Daoy (cell line): ENCODE measurements at regions not wholly inside any gene's neighbourhood (a gene's known extent, or its start where the extent isn't known, plus 50 kb on each side); places are given as distances from the start of the nearest gene placed in this dataset.
"Not testable (repeated sequence)": the region's sequence is repeated elsewhere in the genome, so short reads cannot be mapped to it uniquely, and the experiment has no call there.

ENCODE experiments used
- DNase-seq: peaks from one replicate; pipeline ENCODE4 v3.0.0-alpha.2; 2015; ENCODE audit warnings: low read depth

DNA sequence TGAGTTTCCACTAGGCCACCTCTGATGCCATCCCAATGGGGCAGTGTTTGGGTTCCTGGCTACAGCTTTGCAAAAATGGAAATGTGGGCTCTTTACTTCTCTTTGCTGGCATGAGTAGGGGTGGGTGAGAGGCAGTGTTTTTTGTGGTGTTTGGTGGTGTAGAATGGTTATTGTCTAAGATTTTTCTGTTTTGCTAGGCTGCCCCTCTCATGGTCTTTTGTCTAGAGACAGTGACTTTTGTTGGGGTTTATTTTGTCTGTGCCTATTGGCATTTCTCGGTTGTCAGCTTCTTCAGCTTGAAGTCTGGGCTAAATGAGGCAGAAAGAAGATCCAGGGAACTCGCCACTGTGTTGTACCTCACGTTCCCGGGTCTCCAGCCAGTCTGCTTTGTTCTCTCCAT, 112.1 kb downstream of the CENPF start:
- no peak for DNase-seq

DNA sequence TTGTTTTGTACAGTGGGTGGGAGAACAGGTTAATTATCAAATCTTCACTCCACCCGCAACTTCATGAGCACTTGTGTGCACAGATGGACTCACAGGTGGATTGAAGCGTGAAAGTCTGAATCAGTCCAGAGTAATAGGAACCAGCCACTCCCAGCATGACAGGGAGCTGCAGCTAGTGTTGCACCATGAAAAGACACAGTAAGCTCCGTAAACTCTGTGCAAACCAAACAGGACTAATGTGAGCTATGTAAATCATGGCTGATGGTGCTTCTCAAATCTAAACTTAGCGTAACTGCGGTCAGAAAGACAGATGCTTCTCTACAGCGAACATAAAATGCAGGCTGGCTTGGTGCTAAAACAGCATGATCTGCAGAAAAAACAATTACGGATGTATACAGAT, 114.4 kb downstream of the CENPF start:
- DNase-seq = no peak

DNA sequence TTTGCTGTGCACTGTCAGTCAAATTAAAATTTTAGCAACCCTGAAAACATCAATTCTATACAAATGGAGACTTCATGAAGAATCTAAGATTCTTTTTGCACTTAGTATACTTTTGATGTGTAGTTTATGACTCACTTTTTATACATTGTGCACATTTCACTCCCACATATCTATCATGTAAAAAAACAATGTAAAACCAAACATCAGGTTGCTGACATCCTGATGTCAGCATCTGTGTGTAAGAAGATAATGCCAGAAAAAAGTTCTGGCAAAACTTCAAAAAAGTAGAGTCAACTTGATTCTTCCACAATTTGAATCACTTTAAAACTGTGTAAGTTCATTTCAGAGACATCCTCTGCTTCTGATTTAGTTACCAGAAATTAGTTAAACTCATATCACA, 115.7 kb downstream of the CENPF start:
- no peak for DNase-seq

DNA sequence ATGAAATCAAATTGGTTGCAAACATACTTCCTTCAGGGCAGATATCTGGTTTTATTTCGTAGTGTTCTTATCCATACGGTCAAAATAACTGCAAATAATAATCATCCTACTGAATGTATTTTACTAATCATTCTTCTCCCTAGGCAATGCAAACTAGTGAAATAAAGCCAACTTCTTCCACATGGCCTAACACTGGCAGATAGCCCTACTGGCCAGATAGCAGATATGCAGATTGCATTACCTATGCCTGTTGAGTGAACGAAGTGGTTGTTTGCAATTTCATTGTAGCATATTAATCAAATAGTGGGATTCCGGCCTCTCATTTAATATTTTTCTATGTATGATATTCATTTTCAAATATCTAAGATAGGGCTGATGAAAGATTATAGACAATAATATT, 116.2 kb downstream of the CENPF start:
- DNase-seq = no peak

DNA sequence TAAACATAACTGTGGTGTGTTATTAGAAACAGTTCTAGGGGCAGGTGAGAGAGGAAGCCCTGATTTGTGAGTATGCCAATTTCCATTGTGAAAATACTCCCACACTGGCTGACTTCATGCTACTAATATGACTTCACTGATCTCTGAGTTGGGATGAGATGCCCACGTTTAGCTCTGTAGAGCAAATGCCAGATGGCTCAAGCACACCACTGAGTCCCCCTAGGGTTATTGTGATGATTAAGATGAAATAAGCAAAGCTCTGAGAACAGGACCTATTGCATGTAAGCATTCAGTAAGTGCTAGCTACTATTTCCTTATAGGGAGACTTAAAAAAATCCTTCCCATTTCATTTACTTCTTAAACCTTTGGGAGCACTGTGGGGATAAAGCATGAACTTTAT, 117.6 kb downstream of the CENPF start:
- peak; percentile 11 for DNase-seq

DNA sequence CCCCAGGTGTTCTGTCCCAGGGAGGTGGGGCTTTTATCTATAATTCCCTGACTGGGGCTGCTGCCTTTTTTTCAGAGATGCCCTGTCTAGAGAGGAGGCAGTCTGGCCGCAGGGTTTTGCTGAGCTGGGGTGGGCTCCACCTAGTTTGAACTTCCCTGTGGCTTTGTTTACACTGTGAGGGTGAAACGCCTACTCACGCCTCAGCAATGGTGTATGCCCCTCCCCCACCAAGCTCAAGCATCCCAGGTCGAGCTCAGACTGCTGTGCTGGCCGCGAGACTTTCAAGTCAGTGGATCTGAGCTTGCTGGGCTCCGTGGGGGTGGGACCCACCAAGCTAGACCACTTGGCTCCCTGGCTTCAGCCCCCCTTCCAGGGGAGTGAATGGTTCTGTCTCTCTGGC, 124.3 kb downstream of the CENPF start:
- DNase-seq = peak; percentile 25

DNA sequence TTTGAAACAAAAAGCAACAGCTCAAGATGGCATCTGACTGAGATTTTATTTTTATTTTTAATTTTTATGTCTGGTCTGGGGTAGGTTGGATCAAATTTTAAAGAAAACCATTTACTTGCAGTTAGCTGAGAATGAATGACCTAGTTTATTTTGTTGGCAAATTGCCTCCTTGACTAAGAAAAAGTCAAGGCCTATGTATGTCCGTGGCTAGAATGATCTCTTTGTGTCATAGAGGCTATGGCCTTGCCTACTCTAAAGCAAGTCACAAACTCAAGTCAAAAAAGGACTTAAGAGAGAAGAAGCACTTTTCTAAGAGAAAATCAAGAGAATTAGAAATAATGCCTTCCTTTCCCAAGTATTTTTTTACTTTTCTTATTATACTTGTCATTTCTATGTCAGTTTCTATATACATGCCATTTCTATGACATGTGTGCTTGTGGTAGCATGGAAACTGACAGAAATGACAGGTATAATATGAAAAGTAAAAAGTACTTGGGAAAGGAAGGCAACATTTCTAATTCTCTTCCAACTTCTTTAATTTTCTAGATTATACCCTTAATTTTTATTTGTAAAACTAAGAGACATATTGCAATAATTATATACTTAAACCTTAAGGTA, 136.7 kb downstream of the CENPF start:
- no peak for DNase-seq

DNA sequence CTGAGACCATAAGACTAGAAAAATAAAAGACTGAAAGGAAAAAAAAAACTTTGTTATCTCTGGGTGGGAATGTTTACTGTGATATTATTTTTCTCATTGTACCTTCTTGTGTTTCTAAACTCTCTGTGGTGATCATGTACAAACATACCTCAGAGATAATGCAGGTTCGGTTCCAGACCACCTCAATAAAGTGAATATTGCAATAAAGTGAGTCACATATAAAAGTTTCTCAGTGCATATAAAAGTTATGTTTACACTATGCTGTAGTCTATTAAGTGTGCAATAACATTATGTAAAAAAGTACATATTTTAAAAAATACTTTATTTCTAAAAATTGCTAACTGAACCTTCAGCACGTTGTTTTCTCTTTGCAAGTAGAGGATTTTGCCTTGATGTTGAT, 137.5 kb downstream of the CENPF start:
- DNase-seq = no peak

DNA sequence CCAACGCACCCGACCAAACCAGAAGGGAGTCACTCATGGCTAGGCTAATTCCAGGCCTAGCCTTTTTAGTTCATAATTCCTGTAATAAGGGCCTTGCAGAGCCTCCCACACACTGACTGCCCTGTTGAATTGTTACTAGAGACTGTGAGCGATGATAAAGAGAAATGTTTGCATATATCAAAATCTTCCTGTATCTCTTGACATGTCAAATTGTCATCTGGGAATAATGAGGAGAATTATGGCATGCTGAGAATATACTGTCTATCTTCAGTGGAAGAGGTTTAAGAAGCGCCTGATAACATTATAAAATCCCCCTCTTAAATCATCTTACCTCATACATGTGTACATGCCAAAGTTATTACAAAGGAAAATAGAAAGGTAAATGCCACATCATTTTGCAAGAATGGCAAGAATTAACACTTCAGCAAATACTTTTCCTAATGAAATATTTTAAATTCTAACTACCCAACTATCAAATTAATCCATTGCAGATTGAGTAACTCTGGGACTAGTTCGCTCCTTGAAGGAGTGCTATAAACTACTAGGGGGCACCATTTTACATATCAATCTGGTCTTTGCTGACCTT, 144.1 kb downstream of the CENPF start:
- no peak for DNase-seq

DNA sequence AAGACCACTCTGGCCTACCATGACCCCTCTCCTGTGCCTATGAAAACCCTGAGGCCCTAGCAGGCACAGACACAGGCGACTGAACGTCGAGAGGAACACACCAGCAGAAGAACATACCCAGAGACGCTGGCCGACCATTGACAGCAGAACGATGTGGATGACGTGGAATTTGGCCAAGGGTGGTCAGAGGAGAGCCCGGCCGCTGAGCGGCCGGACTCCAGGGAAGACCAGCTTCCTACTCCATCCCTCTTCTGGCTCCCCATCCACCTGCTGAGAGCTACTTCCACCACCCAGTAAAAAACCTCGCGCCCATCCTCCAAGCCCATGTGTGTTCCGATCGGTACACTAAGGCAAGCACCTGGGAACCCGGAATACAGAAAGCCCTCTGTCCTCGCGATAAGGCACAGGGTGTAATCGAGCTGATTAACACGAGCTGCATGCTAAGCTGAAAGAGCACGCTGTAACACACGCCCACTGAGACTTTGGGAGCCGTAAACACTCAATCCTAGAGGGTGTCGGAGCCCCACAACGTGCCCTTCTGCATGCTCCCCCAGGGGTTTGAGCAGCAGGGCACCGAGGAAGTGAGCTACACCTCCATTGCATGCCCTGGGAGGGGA, 150.3 kb downstream of the CENPF start:
- DNase-seq = peak; percentile 17

DNA sequence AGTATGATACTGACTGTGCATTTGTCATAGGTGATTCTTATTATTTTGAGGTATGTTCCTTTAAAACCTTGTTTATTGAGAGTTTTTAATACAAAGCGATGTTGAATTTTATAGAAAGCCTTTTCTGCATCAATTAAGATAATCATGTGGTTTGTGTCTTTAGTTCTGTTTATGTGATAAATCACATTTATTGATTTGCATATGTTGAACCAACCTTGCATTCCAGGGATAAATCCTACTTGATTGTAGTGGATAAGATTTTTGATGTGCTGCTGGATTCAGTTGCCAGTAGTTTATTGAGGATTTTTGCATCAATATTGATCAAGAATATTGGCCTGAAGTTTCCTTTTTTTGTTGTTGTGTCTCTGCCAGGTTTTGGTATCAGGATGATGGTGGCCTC, 158.0 kb downstream of the CENPF start:
- DNase-seq = no peak

DNA sequence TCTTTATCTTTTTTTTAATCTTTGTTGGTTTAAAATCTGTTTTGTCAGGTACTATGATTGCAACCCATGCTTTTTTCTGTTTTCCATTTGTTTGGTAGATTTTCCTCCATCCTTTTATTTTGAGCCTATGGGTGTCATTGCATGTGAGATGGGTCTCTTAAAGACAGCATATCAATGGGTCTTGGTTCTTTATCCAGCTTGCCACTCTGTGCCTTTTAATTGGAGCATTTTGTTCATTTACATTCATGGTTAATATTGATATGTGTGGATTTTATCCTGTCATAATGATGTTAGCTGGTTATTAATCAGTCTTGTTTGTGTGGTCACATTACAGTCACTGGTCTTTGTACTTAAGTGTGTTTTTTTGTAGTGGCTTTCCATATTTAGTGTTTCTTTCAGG, 159.9 kb downstream of the CENPF start:
- DNase-seq = no peak

DNA sequence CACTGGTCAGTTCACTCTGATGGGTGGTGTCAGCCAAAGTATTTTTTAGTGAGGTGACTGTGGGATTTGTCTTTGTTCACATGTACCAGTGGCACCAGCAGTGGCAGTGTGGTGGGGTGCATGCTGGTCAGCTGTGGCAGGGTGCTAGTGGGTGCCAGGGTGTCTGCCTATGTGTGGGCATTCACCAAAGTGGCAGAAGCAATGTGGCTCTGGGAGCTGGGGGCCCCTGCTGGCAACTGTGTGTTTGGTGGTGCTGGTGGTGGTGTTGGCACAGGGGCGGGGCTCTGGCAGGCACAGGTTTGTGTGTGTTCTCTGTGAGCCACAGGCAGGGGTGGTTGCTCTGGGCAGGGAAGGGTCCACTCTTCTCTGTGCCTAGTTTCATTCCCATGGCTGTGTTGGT, 161.5 kb downstream of the CENPF start:
- no peak for DNase-seq

DNA sequence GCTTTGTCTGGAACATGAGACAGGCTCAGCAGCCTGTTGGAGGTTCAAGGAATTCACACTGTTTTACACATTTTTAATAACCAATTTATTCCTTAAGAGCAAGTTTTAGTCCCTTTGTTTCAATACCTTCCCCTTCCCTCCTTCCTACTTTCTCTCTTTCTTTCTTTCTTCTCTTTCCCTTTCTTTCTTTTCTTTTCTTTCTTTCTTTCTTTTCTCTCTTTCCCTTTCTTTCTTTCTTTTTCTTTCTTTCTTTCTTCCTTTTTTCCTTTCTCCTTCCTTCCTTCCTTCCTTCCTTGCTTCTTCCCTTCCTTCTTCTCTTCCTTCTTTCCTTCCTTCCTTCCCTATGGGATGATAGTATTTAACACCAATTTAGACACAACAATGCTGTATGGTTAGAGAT, 164.2 kb downstream of the CENPF start:
- no peak for DNase-seq

DNA sequence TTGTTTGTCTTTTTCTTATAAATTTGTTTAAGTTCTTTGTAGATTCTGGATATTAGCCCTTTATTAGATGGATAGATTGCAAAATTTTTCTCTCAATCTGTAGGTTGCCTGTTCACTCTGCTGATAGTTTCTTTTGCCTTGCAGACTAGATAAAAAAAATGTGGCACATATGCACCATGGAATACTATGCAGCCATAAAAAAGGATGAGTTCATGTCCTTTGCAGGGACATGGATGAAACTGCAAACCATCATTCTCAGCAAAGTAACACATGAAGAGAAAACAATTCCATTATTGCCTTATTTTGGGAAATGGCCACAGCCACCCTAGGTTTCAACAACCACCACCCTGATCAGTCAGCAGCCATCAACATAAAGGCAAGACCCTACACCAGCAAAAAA, 166.7 kb downstream of the CENPF start:
- not testable (repeated sequence) for DNase-seq

DNA sequence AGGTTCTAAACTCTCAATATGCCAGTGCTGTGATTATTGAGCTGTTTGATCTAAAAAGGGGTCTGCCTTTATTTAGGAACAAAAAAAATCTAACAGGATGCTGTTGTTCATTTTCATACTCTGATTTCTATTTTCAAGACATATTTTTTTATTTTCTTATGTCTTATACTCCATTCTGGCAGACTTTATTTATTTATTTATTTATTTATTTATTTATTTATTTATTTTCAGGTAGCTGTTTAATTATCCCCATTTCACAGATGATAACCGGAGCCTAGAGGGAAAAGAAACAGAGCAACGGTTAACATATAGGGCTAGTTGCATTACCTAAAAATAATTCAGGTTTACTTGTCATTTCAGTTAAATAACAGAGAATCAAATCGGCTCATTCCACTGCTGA, 174.4 kb downstream of the CENPF start:
- DNase-seq = no peak

DNA sequence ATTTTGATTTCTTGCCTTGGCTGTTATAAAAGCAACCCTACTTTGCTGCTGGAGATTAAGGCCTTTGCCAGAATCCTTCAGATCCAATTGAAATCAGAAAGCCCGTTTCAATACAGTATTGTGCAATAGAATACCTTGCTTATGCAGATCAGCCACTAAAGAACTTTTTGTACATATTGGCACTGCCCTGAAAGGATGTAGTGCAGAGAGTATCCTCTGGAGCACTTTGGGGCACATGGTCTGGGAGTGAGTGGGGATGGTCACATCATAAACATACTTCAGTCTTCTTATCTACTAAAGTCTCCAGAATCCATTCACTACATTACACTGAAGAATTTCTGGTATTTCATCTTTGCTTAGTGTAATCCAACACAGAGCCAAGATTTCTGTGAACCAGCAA, 189.0 kb downstream of the CENPF start:
- DNase-seq = no peak

DNA sequence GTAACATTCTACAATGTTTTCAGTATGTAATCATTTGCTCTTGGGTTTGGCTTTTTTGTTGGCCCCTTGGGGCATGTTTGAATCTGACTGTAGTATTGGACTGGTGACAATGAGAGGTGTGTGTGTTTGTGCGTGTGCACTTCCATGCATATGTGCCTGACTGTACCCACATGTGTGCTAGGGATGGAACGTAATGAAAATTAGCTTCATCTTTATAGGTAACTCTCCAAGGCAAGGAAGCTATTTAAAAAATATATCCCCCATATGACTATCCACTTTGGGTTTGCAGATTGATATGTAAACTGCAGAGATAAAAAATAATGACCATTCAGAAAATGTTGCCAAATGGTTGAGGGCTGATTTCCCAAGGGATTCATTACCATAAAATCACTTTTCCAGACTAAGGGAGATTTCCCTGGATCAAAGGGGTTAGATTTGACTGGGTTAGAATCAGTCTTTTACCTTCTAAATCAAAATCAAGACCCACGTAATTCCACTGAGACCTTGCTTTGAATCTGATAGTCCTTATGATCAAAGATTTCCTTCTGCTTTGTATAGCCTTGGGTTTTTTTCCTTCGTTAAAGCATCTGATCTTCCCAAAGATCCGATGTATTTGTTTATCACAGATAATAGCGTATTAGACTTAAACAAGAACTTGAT, 189.7 kb downstream of the CENPF start:
- DNase-seq = no peak

DNA sequence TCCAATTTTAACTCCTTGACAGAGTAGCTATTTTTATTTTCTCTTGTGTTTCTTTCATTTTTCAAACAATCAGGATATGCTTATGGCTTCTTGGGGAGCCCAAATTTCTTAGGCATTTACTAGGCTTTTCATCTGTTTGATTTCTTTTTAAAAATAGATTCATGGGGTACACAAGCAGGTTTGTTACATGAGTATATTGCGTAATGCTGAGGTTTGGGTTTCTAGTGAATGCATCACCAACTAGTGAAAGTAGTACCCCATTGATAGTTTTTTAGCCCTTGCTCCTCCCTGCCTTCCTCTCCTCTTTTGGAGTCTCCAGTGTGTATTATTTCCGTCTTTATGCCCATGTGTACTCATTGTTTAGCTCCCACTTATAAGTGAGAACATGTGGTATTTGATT, 190.7 kb downstream of the CENPF start:
- DNase-seq = no peak

DNA sequence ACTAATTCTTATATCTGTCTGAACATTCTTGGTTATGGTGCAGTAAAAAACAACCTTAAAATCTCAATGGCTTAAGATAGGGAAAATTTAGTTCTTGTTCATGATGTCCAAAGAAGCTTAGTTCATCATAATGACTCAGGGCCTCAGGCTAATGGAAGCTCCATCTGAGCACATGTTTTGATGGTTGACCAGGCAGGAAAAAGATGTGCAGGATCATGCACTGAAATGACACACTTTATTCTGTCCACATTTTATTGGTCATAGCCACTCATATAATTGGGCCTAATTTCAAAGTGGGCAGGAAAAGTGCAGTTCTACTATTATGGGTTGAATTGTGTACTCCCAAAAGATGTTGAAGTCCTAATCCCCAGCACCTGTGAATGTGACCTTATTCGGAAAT, 198.2 kb downstream of the CENPF start:
- no peak for DNase-seq

DNA sequence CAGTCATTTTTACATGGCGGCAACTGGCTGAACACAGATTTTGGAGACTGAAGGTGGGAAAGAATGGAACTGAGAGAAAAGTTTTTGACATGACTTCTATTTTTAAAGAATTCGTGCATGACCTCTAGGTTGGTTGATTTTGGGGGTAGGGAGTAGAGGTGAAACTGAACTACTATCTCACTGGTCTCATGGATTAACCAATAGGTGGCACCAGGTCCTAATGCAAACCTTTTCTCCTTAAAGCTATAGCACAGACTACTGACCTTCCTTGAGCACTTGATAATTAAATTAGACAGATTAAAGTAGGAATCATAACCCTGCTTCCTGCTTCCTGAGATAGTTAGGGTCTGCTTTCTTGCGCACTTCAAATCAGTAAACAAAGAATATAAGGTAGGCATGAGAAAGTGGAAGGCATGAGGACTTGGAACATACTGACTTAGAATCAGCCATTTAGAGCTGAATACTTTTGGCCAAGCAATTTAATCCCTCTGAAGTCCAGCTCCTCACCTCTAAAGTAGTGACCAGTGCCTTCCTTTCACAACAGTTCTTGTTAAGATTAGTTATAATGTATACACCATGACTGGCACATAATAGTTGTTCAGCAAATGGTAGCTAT, 206.0 kb downstream of the CENPF start:
- peak; percentile 26 for DNase-seq

DNA sequence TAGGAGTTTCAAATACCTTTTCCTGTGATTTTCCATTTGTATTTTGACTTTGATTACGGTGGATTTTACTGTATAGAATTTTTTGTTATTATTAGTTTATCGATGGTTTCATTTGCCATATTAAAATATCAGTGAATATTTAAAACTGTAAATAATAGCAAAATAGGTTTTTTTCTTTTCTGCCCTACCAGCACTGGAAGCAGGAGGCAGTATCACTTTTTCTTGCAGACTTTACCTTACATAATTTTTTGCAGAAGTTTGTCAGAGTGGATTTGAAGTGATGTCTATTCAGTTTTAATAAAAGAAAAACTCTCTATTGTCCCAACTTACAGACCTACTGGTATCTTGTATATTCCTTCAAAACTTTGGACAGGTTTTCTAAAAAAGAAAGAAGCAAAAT, 213.6 kb downstream of the CENPF start:
- DNase-seq = no peak
